ENCODE measurements at regions not wholly inside any gene's neighbourhood (a gene's known extent, or its start where the extent isn't known, plus 50 kb on each side); places are given as distances from the start of the nearest gene placed in this dataset.

- TF ChIP-seq CTCF (IDR thresholded peaks at IDR 0.05; ENCODE audit: insufficient read depth, missing control alignments): no peak
- DNase-seq (ENCODE audit: insufficient read length, low spot score) (no peak), FAIRE-seq (no peak)
Observed at GRCh38 chr2:116200086-116200485, 1614.4 kb upstream of the DDX18 start.

- DNase-seq (ENCODE audit: insufficient read length, low spot score) (no peak), FAIRE-seq (no peak)
- no peak for TF ChIP-seq CTCF (IDR thresholded peaks at IDR 0.05; ENCODE audit: insufficient read depth, missing control alignments)
Observed at GRCh38 chr2:116211719-116212118, 1602.8 kb upstream of the DDX18 start.

GRCh38 chr2:116222793-116223192 lies 1591.7 kb upstream of the DDX18 start:
- no peak for TF ChIP-seq CTCF (IDR thresholded peaks at IDR 0.05; ENCODE audit: insufficient read depth, missing control alignments)
- no peak for FAIRE-seq
- no peak for DNase-seq (ENCODE audit: insufficient read length, low spot score)

DNA sequence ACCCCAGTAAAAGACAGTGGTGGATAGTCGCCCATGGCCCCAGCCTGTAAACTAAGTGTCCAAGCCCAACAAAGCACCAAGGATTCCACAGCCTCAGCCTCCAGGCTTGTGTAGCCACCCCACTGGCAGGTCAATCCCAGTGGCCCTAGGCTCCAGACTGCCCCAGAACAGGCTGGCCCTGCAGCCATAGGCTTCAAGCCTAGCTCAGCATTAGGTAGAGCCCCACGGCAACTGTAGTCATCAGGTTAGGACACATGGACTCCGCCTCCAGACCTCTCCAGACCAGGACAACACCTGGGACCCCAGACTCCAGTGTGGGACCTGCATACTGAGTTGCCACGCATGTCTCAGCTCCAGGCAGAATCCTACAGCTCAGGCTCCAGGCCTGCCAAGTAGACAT lies 1590.6 kb upstream of the DDX18 start:
- DNase-seq (ENCODE audit: insufficient read length, low spot score): no peak
- TF ChIP-seq CTCF (IDR thresholded peaks at IDR 0.05; ENCODE audit: insufficient read depth, missing control alignments): no peak
- FAIRE-seq: no peak

- no peak for TF ChIP-seq CTCF (IDR thresholded peaks at IDR 0.05; ENCODE audit: insufficient read depth, missing control alignments)
- FAIRE-seq (no peak), DNase-seq (ENCODE audit: insufficient read length, low spot score) (no peak)
Observed at GRCh38 chr2:116224610-116225009, 1589.9 kb upstream of the DDX18 start.

DNA sequence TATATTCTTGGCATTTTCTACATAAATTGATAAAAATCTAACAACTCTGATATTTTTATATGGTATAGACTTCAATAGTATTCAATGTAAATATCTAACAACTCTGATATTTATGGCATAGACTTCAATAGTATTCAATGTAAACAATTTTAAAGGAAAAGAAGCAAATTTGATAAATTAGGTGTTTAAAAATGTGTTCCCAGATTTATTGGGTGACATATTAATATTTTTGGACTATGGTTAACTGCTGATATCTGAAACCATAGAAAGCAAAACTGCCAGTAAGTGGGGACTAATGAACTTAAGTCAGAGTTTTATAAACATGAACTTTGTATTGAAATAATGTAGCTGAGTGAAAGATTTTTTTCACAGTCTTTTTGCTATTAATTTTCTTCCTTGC lies 1576.0 kb upstream of the DDX18 start:
- no peak for TF ChIP-seq CTCF (IDR thresholded peaks at IDR 0.05; ENCODE audit: insufficient read depth, missing control alignments)
- DNase-seq (ENCODE audit: insufficient read length, low spot score) (no peak), FAIRE-seq (no peak)

GRCh38 chr2:116250376-116250775 lies 1564.1 kb upstream of the DDX18 start:
- FAIRE-seq (no peak), DNase-seq (ENCODE audit: insufficient read length, low spot score) (no peak)
- no peak for TF ChIP-seq CTCF (IDR thresholded peaks at IDR 0.05; ENCODE audit: insufficient read depth, missing control alignments)
